ENCODE measurements at regions not wholly inside any gene's neighbourhood (a gene's known extent, or its start where the extent isn't known, plus 50 kb on each side); places are given as distances from the start of the nearest gene placed in this dataset.

- H3K4me3 ChIP-seq (ENCODE audit: low read length) = no peak overlapping the region
- intact Hi-C loops (cut with micrococcal nuclease) = no loop called here
- H3K9me3 ChIP-seq (ENCODE audit: control insufficient read depth, insufficient read depth, low read length) = no peaks in the 10 kb centered on the region
- Mint-ChIP-seq H3K4me3 (no peak overlapping the region), H3K36me3 (no peaks in the 10 kb centered on the region), H3K27ac (peak overlapping the region in 1 of 2 donors; percentile 46), H3K27me3 (ENCODE audit: low read depth in 2 of 2) (no peaks in the 10 kb centered on the region), H3K4me1 (peaks cover 38 to 39% of the 10 kb centered on the region in 2 donors), H3K9me3 (no peaks in the 10 kb centered on the region)
- 89% methylated on average over 16 of the region's 16 CpGs for WGBS (ENCODE audit: insufficient coverage)
- no peaks in the 10 kb centered on the region for H3K27me3 ChIP-seq (ENCODE audit: control insufficient read depth, insufficient read depth, low read length)
- no peak overlapping the region for H3K27ac ChIP-seq (ENCODE audit: low read length)
- ATAC-seq (no peak), DNase-seq (no peak)
- peaks cover 11% of the 10 kb centered on the region for H3K4me1 ChIP-seq (ENCODE audit: control insufficient read depth, insufficient read depth, low read length)
- no peaks in the 10 kb centered on the region for H3K36me3 ChIP-seq (ENCODE audit: control insufficient read depth, insufficient read depth, low read length)
- no peak for TF ChIP-seq CTCF (IDR thresholded peaks at IDR 0.05)
Observed at GRCh38 chr15:31162721-31163510, 61.4 kb upstream of the TRPM1 start.

GRCh38 chr15:31163769-31164572 is 62.4 kb upstream of the TRPM1 start:
- H3K27me3 Mint-ChIP-seq (ENCODE audit: low read depth in 2 of 2) = no peaks in the 10 kb centered on the region

GRCh38 chr15:31164573-31164912 is 63.0 kb upstream of the TRPM1 start:
- Histone ChIP-seq H3K27ac (ENCODE audit: low read length) (no peak overlapping the region), H3K36me3 (ENCODE audit: control insufficient read depth, insufficient read depth, low read length) (no peaks in the 10 kb centered on the region), H3K4me3 (ENCODE audit: low read length) (no peak overlapping the region), H3K27me3 (ENCODE audit: control insufficient read depth, insufficient read depth, low read length) (no peaks in the 10 kb centered on the region), H3K9me3 (ENCODE audit: control insufficient read depth, insufficient read depth, low read length) (no peaks in the 10 kb centered on the region), H3K4me1 (ENCODE audit: control insufficient read depth, insufficient read depth, low read length) (peaks cover 23% of the 10 kb centered on the region)
- Mint-ChIP-seq H3K27ac (peak overlapping the region in 1 of 2 donors; percentile 48), H3K36me3 (no peaks in the 10 kb centered on the region), H3K27me3 (ENCODE audit: low read depth in 2 of 2) (no peaks in the 10 kb centered on the region), H3K4me1 (peaks cover 49 to 50% of the 10 kb centered on the region in 2 donors), H3K4me3 (no peak overlapping the region), H3K9me3 (no peaks in the 10 kb centered on the region)
- 100% methylated on average over 1 of the region's 1 CpG for WGBS (ENCODE audit: insufficient coverage)
- intact Hi-C loops (cut with micrococcal nuclease) = no loop called here
- no peak for DNase-seq
- no peak for ATAC-seq
- no peak for TF ChIP-seq CTCF (IDR thresholded peaks at IDR 0.05)

More at GRCh38 chr15:31163769-31164572, 62.4 kb upstream of the TRPM1 start:
- 77% methylated on average over 6 of the region's 6 CpGs for WGBS (ENCODE audit: insufficient coverage)
- H3K36me3 ChIP-seq (ENCODE audit: control insufficient read depth, insufficient read depth, low read length) = no peaks in the 10 kb centered on the region
- no peak overlapping the region for H3K4me3 ChIP-seq (ENCODE audit: low read length)
- intact Hi-C loops (cut with micrococcal nuclease) = no loop called here
- peaks cover 21% of the 10 kb centered on the region for H3K4me1 ChIP-seq (ENCODE audit: control insufficient read depth, insufficient read depth, low read length)
- ATAC-seq = no peak
- TF ChIP-seq CTCF (IDR thresholded peaks at IDR 0.05) = no peak
- DNase-seq = no peak
- Mint-ChIP-seq H3K4me1 (peaks cover 49% of the 10 kb centered on the region in 2 donors), H3K9me3 (no peaks in the 10 kb centered on the region), H3K36me3 (no peaks in the 10 kb centered on the region), H3K27ac (peak overlapping the region; percentile 46 to 48), H3K4me3 (no peak overlapping the region)
- H3K27me3 ChIP-seq (ENCODE audit: control insufficient read depth, insufficient read depth, low read length) = no peaks in the 10 kb centered on the region
- H3K27ac ChIP-seq (ENCODE audit: low read length) = no peak overlapping the region
- no peaks in the 10 kb centered on the region for H3K9me3 ChIP-seq (ENCODE audit: control insufficient read depth, insufficient read depth, low read length)

All from natural killer cell (primary cell).